ENCODE measurements at regions not wholly inside any gene's neighbourhood (a gene's known extent, or its start where the extent isn't known, plus 50 kb on each side); places are given as distances from the start of the nearest gene placed in this dataset.
A peak's percentile ranks its signal among the peaks of the same experiment; 100 is the strongest.

GRCh38 chr14:104374718-104375080, 204.9 kb upstream of the C14orf180 start:
- H3K27ac Mint-ChIP-seq (ENCODE audit: unreplicated experiment), result no peak overlapping the region
- peaks cover 8% of the 10 kb centered on the region for H3K27me3 Mint-ChIP-seq (ENCODE audit: unreplicated experiment)
- H3K36me3 Mint-ChIP-seq (ENCODE audit: unreplicated experiment), result no peaks in the 10 kb centered on the region
- H3K9me3 Mint-ChIP-seq (ENCODE audit: unreplicated experiment), result peaks cover 7% of the 10 kb centered on the region
- TF ChIP-seq CTCF (IDR thresholded peaks at IDR 0.05; ENCODE audit: partially characterized antibody, unreplicated experiment), result no peak
- peaks cover 2% of the 10 kb centered on the region for H3K4me1 Mint-ChIP-seq (ENCODE audit: low read depth, unreplicated experiment)
- no peak overlapping the region for H3K4me3 Mint-ChIP-seq (ENCODE audit: unreplicated experiment)
- no peak for DNase-seq

DNA sequence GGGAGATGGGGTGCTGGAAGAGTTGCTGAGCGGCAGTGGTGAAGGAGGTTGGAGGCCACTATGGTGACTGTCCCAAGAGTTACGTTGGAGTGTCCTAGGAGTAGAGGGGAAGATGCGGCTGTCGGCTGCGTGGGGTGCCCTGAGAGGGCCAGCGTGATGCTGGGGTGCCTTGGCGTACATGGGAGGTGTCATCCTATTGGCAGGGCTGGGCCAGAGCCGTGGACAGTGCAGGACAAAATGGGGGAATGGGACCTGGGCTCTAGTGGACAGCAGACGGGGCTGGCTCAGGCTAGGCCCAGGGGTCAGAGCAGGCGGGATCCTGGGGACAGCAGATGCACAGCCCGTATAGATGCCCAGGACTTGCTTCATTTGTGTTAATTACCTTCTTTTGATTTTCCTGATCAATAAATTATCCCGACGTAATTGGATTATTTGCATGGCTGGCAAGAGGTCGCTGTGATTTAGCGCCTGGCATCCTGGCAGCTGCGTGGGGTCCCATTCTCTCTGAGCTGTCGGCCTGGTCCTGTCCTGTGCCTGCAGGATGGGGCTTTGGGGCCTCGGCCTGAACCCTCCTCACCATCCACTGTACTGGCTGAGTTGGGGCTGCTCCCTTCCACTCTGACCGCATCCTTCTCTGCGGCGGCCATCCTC, 203.9 kb upstream of the C14orf180 start:
- no peaks in the 10 kb centered on the region for H3K36me3 Mint-ChIP-seq (ENCODE audit: unreplicated experiment)
- DNase-seq, result no peak
- no peak overlapping the region for H3K4me3 Mint-ChIP-seq (ENCODE audit: unreplicated experiment)
- peaks cover 8% of the 10 kb centered on the region for H3K27me3 Mint-ChIP-seq (ENCODE audit: unreplicated experiment)
- peaks cover 4% of the 10 kb centered on the region for H3K9me3 Mint-ChIP-seq (ENCODE audit: unreplicated experiment)
- peaks cover 2% of the 10 kb centered on the region for H3K4me1 Mint-ChIP-seq (ENCODE audit: low read depth, unreplicated experiment)
- no peak overlapping the region for H3K27ac Mint-ChIP-seq (ENCODE audit: unreplicated experiment)
- no peak for TF ChIP-seq CTCF (IDR thresholded peaks at IDR 0.05; ENCODE audit: partially characterized antibody, unreplicated experiment)

DNA sequence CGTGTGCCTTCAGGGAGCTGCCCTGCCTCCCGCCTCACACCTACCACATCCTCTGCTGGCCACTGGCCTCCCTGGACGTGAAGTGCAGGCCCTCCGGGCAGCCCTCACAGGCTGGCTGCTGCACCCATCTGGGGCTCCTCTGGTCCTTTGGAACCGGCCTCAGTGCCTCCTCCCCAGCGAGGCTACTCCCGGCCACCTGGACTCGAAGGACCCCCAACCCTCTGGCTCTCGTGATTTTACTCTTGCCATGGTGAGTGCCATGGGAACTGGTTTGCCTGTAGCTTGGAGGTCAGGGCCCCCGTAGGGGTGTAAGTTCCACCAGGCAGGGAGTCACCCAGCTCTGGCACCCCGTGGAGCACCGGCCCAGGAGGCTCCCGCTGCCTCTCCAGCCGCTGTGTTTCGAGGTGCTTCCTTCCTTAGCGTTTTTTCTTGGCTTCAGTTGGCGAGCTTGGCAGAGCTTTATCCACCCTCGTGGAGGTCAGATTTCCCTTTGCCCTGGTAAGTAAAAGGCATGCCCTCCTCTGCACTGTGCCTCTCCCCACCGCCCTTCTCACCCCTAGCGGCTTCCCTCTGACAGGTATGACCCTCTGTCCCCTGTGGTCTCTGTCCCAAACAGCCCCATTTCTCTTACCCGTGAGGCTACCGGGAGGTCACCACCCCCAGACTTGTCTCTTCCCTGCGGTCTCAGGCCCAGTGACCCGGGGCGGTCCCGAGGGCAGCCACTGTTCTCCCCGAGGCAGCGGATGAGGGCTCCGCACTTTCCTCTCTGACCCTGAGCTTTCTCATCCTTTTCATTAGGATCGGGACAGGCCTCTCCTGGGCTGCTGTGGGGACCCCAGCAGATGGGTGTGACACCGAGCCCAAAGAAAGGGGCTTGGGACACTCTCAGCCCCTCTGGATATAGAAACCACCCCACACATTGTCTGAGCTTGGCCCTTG, 203.1 kb upstream of the C14orf180 start:
- H3K27me3 Mint-ChIP-seq (ENCODE audit: unreplicated experiment), result peaks cover 8% of the 10 kb centered on the region
- H3K27ac Mint-ChIP-seq (ENCODE audit: unreplicated experiment), result no peak overlapping the region
- no peak for TF ChIP-seq CTCF (IDR thresholded peaks at IDR 0.05; ENCODE audit: partially characterized antibody, unreplicated experiment)

DNA sequence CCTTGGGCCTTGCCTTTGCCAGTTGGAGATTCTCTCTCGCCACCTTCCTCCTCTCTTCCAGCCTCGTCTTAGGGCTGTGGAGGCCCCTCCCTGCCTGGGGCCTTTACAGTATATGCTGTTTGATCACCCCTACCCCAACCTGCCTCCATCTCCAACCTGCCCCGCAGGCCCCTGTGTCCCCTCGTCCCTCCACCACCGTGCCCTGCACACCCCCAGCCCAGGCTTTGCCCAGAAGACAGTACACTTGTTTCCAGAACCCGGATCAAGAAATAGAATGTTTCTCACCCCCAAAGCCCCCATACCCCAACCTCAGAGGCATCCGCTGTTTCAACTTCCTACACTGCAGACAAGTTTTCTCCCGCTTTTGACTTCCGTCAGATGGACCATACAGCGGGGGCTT, 202.3 kb upstream of the C14orf180 start:
- peaks cover 2% of the 10 kb centered on the region for H3K4me1 Mint-ChIP-seq (ENCODE audit: low read depth, unreplicated experiment)
- H3K27ac Mint-ChIP-seq (ENCODE audit: unreplicated experiment), result no peak overlapping the region
- peaks cover 4% of the 10 kb centered on the region for H3K9me3 Mint-ChIP-seq (ENCODE audit: unreplicated experiment)
- peaks cover 9% of the 10 kb centered on the region for H3K27me3 Mint-ChIP-seq (ENCODE audit: unreplicated experiment)
- no peak for TF ChIP-seq CTCF (IDR thresholded peaks at IDR 0.05; ENCODE audit: partially characterized antibody, unreplicated experiment)
- H3K4me3 Mint-ChIP-seq (ENCODE audit: unreplicated experiment), result no peak overlapping the region
- DNase-seq, result no peak
- H3K36me3 Mint-ChIP-seq (ENCODE audit: unreplicated experiment), result no peaks in the 10 kb centered on the region

More for the DNA sequence above, 203.1 kb upstream of the C14orf180 start:
- peaks cover 2% of the 10 kb centered on the region for H3K4me1 Mint-ChIP-seq (ENCODE audit: low read depth, unreplicated experiment)
- DNase-seq, result no peak
- no peaks in the 10 kb centered on the region for H3K36me3 Mint-ChIP-seq (ENCODE audit: unreplicated experiment)
- peaks cover 4% of the 10 kb centered on the region for H3K9me3 Mint-ChIP-seq (ENCODE audit: unreplicated experiment)
- no peak overlapping the region for H3K4me3 Mint-ChIP-seq (ENCODE audit: unreplicated experiment)

GRCh38 chr14:104378698-104379113, 200.9 kb upstream of the C14orf180 start:
- DNase-seq, result no peak
- peak overlapping the region; percentile 36 for H3K27ac Mint-ChIP-seq (ENCODE audit: unreplicated experiment)
- no peaks in the 10 kb centered on the region for H3K36me3 Mint-ChIP-seq (ENCODE audit: unreplicated experiment)
- no peak for TF ChIP-seq CTCF (IDR thresholded peaks at IDR 0.05; ENCODE audit: partially characterized antibody, unreplicated experiment)
- peaks cover 4% of the 10 kb centered on the region for H3K4me1 Mint-ChIP-seq (ENCODE audit: low read depth, unreplicated experiment)
- H3K4me3 Mint-ChIP-seq (ENCODE audit: unreplicated experiment), result no peak overlapping the region
- H3K9me3 Mint-ChIP-seq (ENCODE audit: unreplicated experiment), result peaks cover 4% of the 10 kb centered on the region
- H3K27me3 Mint-ChIP-seq (ENCODE audit: unreplicated experiment), result peaks cover 8% of the 10 kb centered on the region

Measured in glutamatergic neuron (in vitro differentiated cells).